Endodermal cell (in vitro differentiated cells): ENCODE measurements at regions not wholly inside any gene's neighbourhood (a gene's known extent, or its start where the extent isn't known, plus 50 kb on each side); places are given as distances from the start of the nearest gene placed in this dataset.

Experiments
- DNase-seq: peaks from one replicate; pipeline ENCODE4 v3.0.0-alpha.2; 2017
- H3K27ac ChIP-seq: 2 replicates; pipeline ENCODE4 v1.5.1; 2013; ENCODE audit warnings: mild to moderate bottlenecking, low read depth, low read length, moderate library complexity
- H3K27me3 ChIP-seq: 2 replicates; pipeline ENCODE4 v1.6.1; 2013; ENCODE audit warnings: mild to moderate bottlenecking, low read length, moderate library complexity; ENCODE audit not compliant: insufficient read depth, control insufficient read depth, poor library complexity, severe bottlenecking
- H3K36me3 ChIP-seq: 2 replicates; pipeline ENCODE4 v1.7.0; 2013; ENCODE audit warnings: mild to moderate bottlenecking, low read length, moderate library complexity; ENCODE audit not compliant: control insufficient read depth, insufficient read depth
- H3K4me1 ChIP-seq: one replicate; pipeline ENCODE4 v1.7.0; 2013; ENCODE audit warnings: low read length; ENCODE audit not compliant: control insufficient read depth, insufficient read depth
- H3K4me3 ChIP-seq: 2 replicates; pipeline ENCODE4 v1.5.1; 2013; ENCODE audit warnings: mild to moderate bottlenecking, low read length, moderate library complexity
- H3K9ac ChIP-seq: 2 replicates; pipeline ENCODE4 v1.6.1; 2013; ENCODE audit warnings: mild to moderate bottlenecking, low read length, moderate library complexity; ENCODE audit not compliant: poor library complexity, severe bottlenecking; ENCODE audit errors: extremely low read depth
- H3K9me3 ChIP-seq: 2 replicates; pipeline ENCODE4 v1.6.1; 2013; ENCODE audit warnings: mild to moderate bottlenecking, low read length, moderate library complexity; ENCODE audit not compliant: control insufficient read depth
- H3K27ac Mint-ChIP-seq: 2 replicates; pipeline ENCODE4 v1.8.0; 2020; ENCODE audit warnings: mixed read lengths
- H3K27me3 Mint-ChIP-seq: 2 replicates; pipeline ENCODE4 v1.8.0; 2021; ENCODE audit warnings: mild to moderate bottlenecking, mixed read lengths; ENCODE audit not compliant: insufficient read depth
- H3K36me3 Mint-ChIP-seq: 2 replicates; pipeline ENCODE4 v1.8.0; 2020; ENCODE audit warnings: low read depth, mixed read lengths
- H3K4me1 Mint-ChIP-seq: 2 replicates; pipeline ENCODE4 v1.8.0; 2020; ENCODE audit warnings: mixed read lengths
- H3K4me3 Mint-ChIP-seq: 2 replicates; pipeline ENCODE4 v1.8.0; 2020; ENCODE audit warnings: mild to moderate bottlenecking, moderate library complexity, mixed read lengths
- H3K9me3 Mint-ChIP-seq: 2 replicates; pipeline ENCODE4 v1.8.0; 2020; ENCODE audit warnings: mild to moderate bottlenecking, mixed read lengths
- WGBS, 2 experiments: methylation state at CpG; one replicate each; pipeline versions ENCODE4 v1.1.5 to v1.1.7; 2013; ENCODE audit warnings: missing lambda C conversion rate in 2 of 2, mixed read lengths in 1 of 2; ENCODE audit not compliant: insufficient coverage in 1 of 2, insufficient read length in 1 of 2; 5-methylcytosine and 5-hydroxymethylcytosine counted together
- TF ChIP-seq, protein P1 (sequence below): fragments of 200-600 bp; sonication (generic); conservative IDR thresholded peaks from 2 replicates; pipeline ENCODE4 v1.5.0; 2021; ENCODE audit warnings: antibody characterized with exemption, mild to moderate bottlenecking

DNA sequence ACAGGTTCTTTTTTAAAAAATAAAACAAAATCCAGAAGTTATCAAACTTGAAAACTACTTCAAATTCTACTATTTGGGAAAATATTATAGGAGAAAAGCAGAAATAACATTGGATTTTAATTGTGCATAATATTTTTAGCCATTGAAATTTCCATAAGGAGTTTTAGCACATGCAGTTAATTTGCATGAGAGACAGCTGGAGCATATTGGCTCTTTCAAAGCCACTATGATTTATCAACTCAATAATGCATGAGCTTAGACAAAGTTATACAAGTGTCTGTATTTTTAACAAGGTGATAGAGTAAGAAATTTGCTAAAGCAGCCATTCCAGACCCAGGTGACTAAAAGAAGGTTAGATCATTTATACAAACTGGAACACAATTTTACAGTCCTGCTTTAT is 189.0 kb upstream of the TFAP2D start:
- H3K27ac Mint-ChIP-seq: no peak overlapping the region
- Histone ChIP-seq H3K9ac (no peak overlapping the region), H3K4me1 (peaks cover 4% of the 10 kb centered on the region), H3K27ac (no peak overlapping the region), H3K27me3 (peaks cover 12% of the 10 kb centered on the region), H3K9me3 (no peaks in the 10 kb centered on the region), H3K4me3 (no peak overlapping the region), H3K36me3 (no peaks in the 10 kb centered on the region)
- no peaks in the 10 kb centered on the region for H3K36me3 Mint-ChIP-seq
- no peaks in the 10 kb centered on the region for H3K9me3 Mint-ChIP-seq
- H3K4me3 Mint-ChIP-seq: no peak overlapping the region
- peaks cover 19% of the 10 kb centered on the region for H3K4me1 Mint-ChIP-seq
- DNase-seq: no peak
- peaks cover 8% of the 10 kb centered on the region for H3K27me3 Mint-ChIP-seq
- TF ChIP-seq, protein P1, sequence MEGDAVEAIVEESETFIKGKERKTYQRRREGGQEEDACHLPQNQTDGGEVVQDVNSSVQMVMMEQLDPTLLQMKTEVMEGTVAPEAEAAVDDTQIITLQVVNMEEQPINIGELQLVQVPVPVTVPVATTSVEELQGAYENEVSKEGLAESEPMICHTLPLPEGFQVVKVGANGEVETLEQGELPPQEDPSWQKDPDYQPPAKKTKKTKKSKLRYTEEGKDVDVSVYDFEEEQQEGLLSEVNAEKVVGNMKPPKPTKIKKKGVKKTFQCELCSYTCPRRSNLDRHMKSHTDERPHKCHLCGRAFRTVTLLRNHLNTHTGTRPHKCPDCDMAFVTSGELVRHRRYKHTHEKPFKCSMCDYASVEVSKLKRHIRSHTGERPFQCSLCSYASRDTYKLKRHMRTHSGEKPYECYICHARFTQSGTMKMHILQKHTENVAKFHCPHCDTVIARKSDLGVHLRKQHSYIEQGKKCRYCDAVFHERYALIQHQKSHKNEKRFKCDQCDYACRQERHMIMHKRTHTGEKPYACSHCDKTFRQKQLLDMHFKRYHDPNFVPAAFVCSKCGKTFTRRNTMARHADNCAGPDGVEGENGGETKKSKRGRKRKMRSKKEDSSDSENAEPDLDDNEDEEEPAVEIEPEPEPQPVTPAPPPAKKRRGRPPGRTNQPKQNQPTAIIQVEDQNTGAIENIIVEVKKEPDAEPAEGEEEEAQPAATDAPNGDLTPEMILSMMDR: no peak

DNA sequence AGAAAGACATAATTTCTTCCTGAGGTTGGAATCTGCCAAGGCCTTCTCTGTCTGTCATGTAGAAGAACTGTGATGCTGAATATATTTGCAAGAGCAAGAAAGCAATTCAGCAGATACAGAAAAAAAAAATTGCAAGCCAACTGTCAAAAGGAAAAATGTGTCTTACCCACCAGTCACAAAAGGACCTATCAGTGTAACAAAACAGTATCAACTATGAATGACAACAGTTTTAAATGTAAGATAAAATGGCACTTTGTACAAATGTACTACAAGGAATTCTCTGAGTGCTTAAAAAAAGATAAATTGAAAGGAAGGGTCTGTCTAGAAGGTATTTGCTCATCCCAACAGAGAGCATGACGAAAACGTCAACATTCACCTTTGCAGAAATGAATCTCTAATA is 185.3 kb upstream of the TFAP2D start:
- Mint-ChIP-seq H3K36me3 (no peaks in the 10 kb centered on the region), H3K27me3 (no peaks in the 10 kb centered on the region), H3K4me3 (no peak overlapping the region), H3K9me3 (no peaks in the 10 kb centered on the region), H3K27ac (no peak overlapping the region), H3K4me1 (no peaks in the 10 kb centered on the region)
- no peaks in the 10 kb centered on the region for H3K4me1 ChIP-seq
- no peak overlapping the region for H3K27ac ChIP-seq
- H3K9ac ChIP-seq: no peak overlapping the region
- no peaks in the 10 kb centered on the region for H3K9me3 ChIP-seq
- no peaks in the 10 kb centered on the region for H3K27me3 ChIP-seq
- TF ChIP-seq, protein P1: no peak
- no peak overlapping the region for H3K4me3 ChIP-seq
- WGBS, 2 experiments: 92 to 100% methylated on average over 2 of the region's 2 CpGs
- no peak for DNase-seq
- H3K36me3 ChIP-seq: no peaks in the 10 kb centered on the region

DNA sequence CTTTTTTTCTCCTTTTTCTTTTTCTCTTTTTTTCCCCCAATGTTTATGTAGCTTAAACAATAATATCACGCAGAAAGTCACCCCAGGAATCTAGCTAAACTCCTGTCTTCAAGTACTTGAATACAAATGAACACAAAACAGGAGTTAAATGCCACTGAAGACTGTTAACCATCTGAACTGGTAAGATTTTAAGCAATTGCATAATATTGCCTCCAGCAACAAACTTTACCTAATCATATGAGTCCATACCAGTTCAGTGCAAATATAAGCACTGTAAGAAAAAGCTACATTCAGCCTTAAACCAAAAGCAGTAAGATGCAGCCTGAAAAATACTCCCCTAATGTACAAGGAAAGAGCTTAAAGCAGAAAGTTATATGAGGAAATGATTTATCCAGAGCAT is 173.9 kb upstream of the TFAP2D start:
- no peak overlapping the region for H3K4me3 ChIP-seq
- DNase-seq: no peak
- TF ChIP-seq, protein P1: no peak
- no peaks in the 10 kb centered on the region for H3K36me3 ChIP-seq
- H3K9me3 Mint-ChIP-seq: no peaks in the 10 kb centered on the region
- H3K4me1 ChIP-seq: peaks cover 19% of the 10 kb centered on the region
- no peaks in the 10 kb centered on the region for H3K36me3 Mint-ChIP-seq
- 57 to 78% methylated on average over 1 of the region's 1 CpG for WGBS, 2 experiments
- no peak overlapping the region for H3K9ac ChIP-seq
- H3K4me1 Mint-ChIP-seq: peaks cover 45% of the 10 kb centered on the region
- no peaks in the 10 kb centered on the region for H3K27me3 Mint-ChIP-seq
- no peak overlapping the region for H3K27ac ChIP-seq
- no peak overlapping the region for H3K27ac Mint-ChIP-seq
- H3K27me3 ChIP-seq: no peaks in the 10 kb centered on the region
- H3K9me3 ChIP-seq: no peaks in the 10 kb centered on the region
- no peak overlapping the region for H3K4me3 Mint-ChIP-seq
